Renal cortical epithelial cell (primary cell): ENCODE measurements at regions not wholly inside any gene's neighbourhood (a gene's known extent, or its start where the extent isn't known, plus 50 kb on each side); places are given as distances from the start of the nearest gene placed in this dataset.
A peak's percentile ranks its signal among the peaks of the same experiment; 100 is the strongest.

Experiments used
- DNase-seq: peaks from one replicate; pipeline ENCODE4 v3.0.0-alpha.2; 2011; ENCODE audit warnings: low read depth

DNA sequence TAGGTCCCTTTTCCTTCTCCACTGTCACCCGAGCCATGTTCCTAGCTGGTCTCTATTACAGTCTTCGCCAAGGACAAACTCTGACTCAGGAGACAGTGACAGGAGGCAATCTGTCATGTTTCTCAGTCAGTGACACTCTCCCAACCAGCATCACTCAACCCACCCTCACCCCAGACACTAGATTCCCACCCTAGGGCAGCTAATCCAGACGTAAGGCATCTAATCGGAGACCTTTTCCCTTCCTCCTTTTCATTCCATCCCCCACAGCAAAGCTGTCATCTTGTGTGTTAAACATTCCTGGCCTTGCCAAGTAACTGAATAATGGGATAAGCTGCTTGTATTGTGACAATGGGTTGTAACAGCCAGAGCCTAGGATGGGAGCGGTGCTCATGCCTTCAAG, 95.2 kb downstream of the SNX18 start:
- no peak for DNase-seq

DNA sequence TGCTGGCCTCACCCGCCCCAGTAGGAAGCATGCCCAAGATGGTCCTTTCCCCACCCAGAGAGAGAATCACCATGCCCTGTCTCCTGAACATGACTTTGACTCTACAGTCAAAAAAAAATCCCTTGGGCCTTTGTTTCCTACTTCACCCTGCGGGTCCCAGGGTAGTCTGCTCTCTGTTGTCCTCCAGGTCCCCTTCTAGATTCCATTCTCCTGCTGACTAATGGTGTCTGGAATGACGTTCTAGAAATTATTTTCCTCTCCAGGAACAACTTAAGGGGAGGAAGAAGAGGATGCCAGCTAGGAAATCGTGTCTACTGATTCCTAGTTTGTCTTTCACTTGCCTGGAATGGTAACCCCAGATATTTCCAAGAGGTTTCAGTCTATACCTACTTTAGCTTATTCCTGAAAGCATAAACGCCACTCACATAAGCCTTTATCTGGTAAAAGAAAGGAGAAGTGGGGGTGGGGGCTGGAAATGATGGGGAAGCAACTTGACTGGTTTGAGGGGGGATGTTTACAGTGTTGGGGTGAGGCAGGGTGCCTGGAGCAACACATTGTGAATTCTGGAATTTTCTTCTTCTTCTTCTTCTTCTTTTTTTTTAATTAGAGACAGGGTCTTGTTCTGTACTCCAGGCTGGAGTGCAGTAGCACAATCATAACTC, 93.9 kb downstream of the SNX18 start:
- peak; percentile 34 for DNase-seq

GRCh38 chr5:54610197-54610944, 92.8 kb downstream of the SNX18 start:
- DNase-seq: peak; percentile 42

DNA sequence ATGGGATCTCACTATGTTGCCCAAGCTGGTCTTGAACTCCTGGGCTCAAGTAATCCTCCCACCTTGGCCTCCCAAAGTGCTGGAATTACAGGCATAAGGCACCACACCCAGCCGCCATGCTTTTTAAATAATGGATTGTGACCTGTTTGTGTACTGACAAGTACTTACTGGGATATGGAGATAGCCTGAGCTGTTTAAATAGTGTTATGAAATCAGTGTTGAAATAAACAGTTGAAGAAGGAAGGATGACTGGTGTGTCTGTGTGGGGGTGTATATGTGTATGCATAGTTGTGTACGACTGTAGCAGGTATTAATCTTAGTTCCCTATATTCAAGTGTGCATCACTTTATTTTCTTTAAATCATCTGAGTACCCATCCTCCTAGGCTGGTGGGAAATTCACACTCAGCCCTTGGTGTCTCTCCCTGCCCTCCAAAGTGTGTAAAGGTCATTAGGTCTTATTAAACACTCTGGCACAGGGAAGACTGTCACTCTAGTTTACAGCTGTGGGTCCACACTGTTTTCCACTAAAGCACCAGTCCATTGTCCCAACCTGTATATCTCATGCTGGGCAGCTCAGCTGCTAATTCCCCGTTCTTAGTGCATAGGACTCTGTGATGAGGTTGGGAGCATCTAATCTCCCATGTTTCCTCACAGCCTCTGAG, 91.0 kb downstream of the SNX18 start:
- no peak for DNase-seq

DNA sequence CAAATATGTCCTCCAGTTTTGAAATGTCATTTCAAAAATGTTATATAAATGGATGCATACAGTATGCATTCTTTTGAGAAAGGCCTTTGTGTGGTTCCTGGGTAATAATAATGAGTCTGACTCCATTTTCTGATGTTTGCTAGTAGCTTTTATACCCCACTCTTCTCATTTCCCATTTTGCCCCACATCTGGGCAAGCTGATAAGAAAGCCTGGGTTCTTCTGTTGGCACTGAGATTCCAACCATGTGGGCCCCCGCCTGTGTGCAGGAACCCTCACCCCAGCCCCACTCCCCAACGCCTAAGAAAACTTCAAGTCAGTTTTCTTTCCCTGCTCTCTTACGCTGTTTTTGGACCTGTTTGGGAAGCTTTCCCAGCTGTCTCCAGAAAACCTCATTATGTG, 89.4 kb downstream of the SNX18 start:
- DNase-seq: no peak

DNA sequence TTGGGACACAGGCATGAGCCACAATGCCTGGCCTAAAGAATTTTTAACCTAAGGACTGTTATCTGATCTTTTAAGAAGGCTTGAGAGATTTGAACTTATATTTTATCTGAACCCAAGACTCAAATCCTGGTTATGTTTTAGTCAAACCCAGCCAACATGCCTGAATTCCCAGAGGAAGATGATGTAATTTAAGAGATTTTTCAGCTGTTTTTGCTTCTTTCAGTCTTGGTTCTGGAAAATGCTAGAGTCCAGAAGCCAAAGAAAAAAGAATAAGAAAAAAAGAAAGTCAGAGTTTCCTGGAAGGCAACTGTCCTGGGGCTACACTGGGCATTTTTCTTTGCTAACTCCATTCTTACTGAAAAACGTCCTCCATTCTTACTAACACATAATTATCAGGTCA, 85.8 kb downstream of the SNX18 start:
- no peak for DNase-seq

DNA sequence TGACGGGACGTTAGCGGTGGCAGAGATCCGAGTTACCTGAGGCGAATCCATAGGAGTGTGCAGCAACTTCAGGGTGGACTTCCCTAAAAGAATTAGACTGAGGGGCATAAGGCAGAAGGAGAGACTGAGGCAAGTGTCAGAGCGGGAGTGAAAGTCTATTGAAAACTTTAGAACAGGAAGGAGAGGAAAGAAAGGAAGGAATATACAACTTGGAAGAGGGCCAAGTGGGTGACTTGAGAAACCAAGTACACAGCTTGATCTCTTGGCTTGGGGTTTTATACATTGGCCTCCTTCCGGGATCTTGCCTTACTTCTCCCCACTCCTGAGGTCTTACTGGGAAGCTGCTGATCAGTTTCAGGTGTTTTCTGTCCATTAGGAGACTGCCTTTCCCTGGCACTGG, 84.9 kb downstream of the SNX18 start:
- DNase-seq: no peak

GRCh38 chr5:54601411-54602230, 84.1 kb downstream of the SNX18 start:
- no peak for DNase-seq
